DOHH2 (cell line): ENCODE measurements at regions not wholly inside any gene's neighbourhood (a gene's known extent, or its start where the extent isn't known, plus 50 kb on each side); places are given as distances from the start of the nearest gene placed in this dataset.

Experiments used
- H3F3A ChIP-seq: fragments of 200-600 bp; sonication (generic), shearing (Covaris generic); 2 replicates; pipeline ENCODE4 v1.6.0; 2016; ENCODE audit warnings: antibody characterized with exemption, mild to moderate bottlenecking; ENCODE audit not compliant: control insufficient read depth, insufficient read depth
- H3K27ac ChIP-seq: fragments of 200-600 bp; sonication (generic); 2 replicates; pipeline ENCODE4 v1.5.1; 2014; ENCODE audit warnings: low read depth, mild to moderate bottlenecking, low read length, moderate library complexity
- H3K27me3 ChIP-seq: fragments of 200-600 bp; sonication (generic); 2 replicates; pipeline ENCODE4 v1.6.1; 2014; ENCODE audit warnings: mild to moderate bottlenecking, low read length, mixed read lengths; ENCODE audit not compliant: control insufficient read depth
- H3K36me3 ChIP-seq: fragments of 200-600 bp; sonication (generic); 2 replicates; pipeline ENCODE4 v1.6.1; 2014; ENCODE audit warnings: mild to moderate bottlenecking, low read length, moderate library complexity, mixed read lengths; ENCODE audit not compliant: control insufficient read depth
- H3K4me1 ChIP-seq: fragments of 200-600 bp; sonication (generic); 2 replicates; pipeline ENCODE4 v1.6.1; 2014; ENCODE audit warnings: mild to moderate bottlenecking, low read length, mixed read lengths; ENCODE audit not compliant: control insufficient read depth
- H3K4me2 ChIP-seq: fragments of 200-600 bp; sonication (generic); 2 replicates; pipeline ENCODE4 v1.6.0; 2014; ENCODE audit warnings: mild to moderate bottlenecking, low read length, moderate library complexity
- H3K4me3 ChIP-seq: fragments of 200-600 bp; sonication (generic); 2 replicates; pipeline ENCODE4 v1.5.1; 2014; ENCODE audit warnings: mild to moderate bottlenecking, low read length, mixed read lengths
- H3K79me2 ChIP-seq: fragments of 200-600 bp; sonication (generic); 2 replicates; pipeline ENCODE4 v1.6.1; 2014; ENCODE audit warnings: mild to moderate bottlenecking, low read length, mixed read lengths; ENCODE audit not compliant: control insufficient read depth
- H3K9me2 ChIP-seq: fragments of 200-600 bp; sonication (generic); replicated peaks from 2 replicates; pipeline ENCODE4 v1.6.1; 2014; ENCODE audit warnings: mild to moderate bottlenecking, low read length, mixed read lengths; ENCODE audit not compliant: control insufficient read depth
- H3K9me3 ChIP-seq: fragments of 200-600 bp; sonication (generic); 2 replicates; pipeline ENCODE4 v1.6.1; 2014; ENCODE audit warnings: antibody characterized with exemption, low read length, mixed read lengths; ENCODE audit not compliant: control insufficient read depth, insufficient read depth
- H4K20me1 ChIP-seq: fragments of 200-600 bp; sonication (generic); 2 replicates; pipeline ENCODE4 v1.6.0; 2014; ENCODE audit warnings: low read depth, mild to moderate bottlenecking, antibody characterized with exemption, low read length, moderate library complexity; ENCODE audit not compliant: control insufficient read depth, insufficient read depth
- CTCF ChIP-seq: fragments of 200-600 bp; sonication (generic); IDR thresholded peaks from one replicate; pipeline ENCODE4 v1.5.1; 2014; ENCODE audit warnings: antibody characterized with exemption, mild to moderate bottlenecking, low read depth, low read length; ENCODE audit not compliant: poor library complexity, severe bottlenecking
- EZH2phosphoT487 ChIP-seq: fragments of 200-600 bp; sonication (generic); IDR thresholded peaks from 2 replicates; pipeline ENCODE4 v1.6.1; 2017; ENCODE audit warnings: borderline replicate concordance, mild to moderate bottlenecking, antibody characterized with exemption, low read length, moderate library complexity, mixed read lengths

GRCh38 chr3:90031121-90031520 lies 923.7 kb downstream of the EPHA3 start:
- Histone ChIP-seq H3K79me2 (no peaks in the 10 kb centered on the region), H3K9me3 (no peaks in the 10 kb centered on the region), H3K27ac (no peak overlapping the region), H3F3A (no peaks in the 10 kb centered on the region), H3K4me2 (no peak overlapping the region), H3K4me3 (no peak overlapping the region), H3K4me1 (no peaks in the 10 kb centered on the region), H3K36me3 (no peaks in the 10 kb centered on the region), H3K9me2 (no peaks in the 10 kb centered on the region), H4K20me1 (no peaks in the 10 kb centered on the region), H3K27me3 (no peaks in the 10 kb centered on the region)
- TF ChIP-seq EZH2phosphoT487 (no peak), CTCF (no peak)

GRCh38 chr3:90032980-90033641 lies 925.7 kb downstream of the EPHA3 start:
- Histone ChIP-seq H3K27ac (no peak overlapping the region), H3K9me2 (no peaks in the 10 kb centered on the region), H3K27me3 (no peaks in the 10 kb centered on the region), H3K4me3 (no peak overlapping the region), H3K4me1 (no peaks in the 10 kb centered on the region), H3K4me2 (no peak overlapping the region), H3K36me3 (no peaks in the 10 kb centered on the region), H4K20me1 (no peaks in the 10 kb centered on the region), H3K9me3 (no peaks in the 10 kb centered on the region), H3K79me2 (no peaks in the 10 kb centered on the region), H3F3A (no peaks in the 10 kb centered on the region)
- TF ChIP-seq EZH2phosphoT487: no peak

GRCh38 chr3:90034038-90034437 lies 926.6 kb downstream of the EPHA3 start:
- no peak for TF ChIP-seq EZH2phosphoT487
- TF ChIP-seq CTCF: no peak
- Histone ChIP-seq H3K27me3 (no peaks in the 10 kb centered on the region), H3K9me2 (no peaks in the 10 kb centered on the region), H3K9me3 (no peaks in the 10 kb centered on the region), H3K79me2 (no peaks in the 10 kb centered on the region), H3K36me3 (no peaks in the 10 kb centered on the region), H4K20me1 (no peaks in the 10 kb centered on the region), H3F3A (no peaks in the 10 kb centered on the region), H3K4me2 (no peak overlapping the region), H3K27ac (no peak overlapping the region), H3K4me1 (no peaks in the 10 kb centered on the region), H3K4me3 (no peak overlapping the region)

GRCh38 chr3:90035643-90036042 lies 928.2 kb downstream of the EPHA3 start:
- H4K20me1 ChIP-seq: no peaks in the 10 kb centered on the region
- no peak for TF ChIP-seq CTCF
- no peak for TF ChIP-seq EZH2phosphoT487
- no peaks in the 10 kb centered on the region for H3K9me3 ChIP-seq
- H3K27ac ChIP-seq: no peak overlapping the region
- H3K36me3 ChIP-seq: no peaks in the 10 kb centered on the region
- no peaks in the 10 kb centered on the region for H3F3A ChIP-seq
- no peaks in the 10 kb centered on the region for H3K79me2 ChIP-seq
- no peak overlapping the region for H3K4me3 ChIP-seq
- no peaks in the 10 kb centered on the region for H3K9me2 ChIP-seq
- H3K27me3 ChIP-seq: no peaks in the 10 kb centered on the region
- H3K4me1 ChIP-seq: no peaks in the 10 kb centered on the region
- no peak overlapping the region for H3K4me2 ChIP-seq
